ENCODE measurements at regions not wholly inside any gene's neighbourhood (a gene's known extent, or its start where the extent isn't known, plus 50 kb on each side); places are given as distances from the start of the nearest gene placed in this dataset.

DNA sequence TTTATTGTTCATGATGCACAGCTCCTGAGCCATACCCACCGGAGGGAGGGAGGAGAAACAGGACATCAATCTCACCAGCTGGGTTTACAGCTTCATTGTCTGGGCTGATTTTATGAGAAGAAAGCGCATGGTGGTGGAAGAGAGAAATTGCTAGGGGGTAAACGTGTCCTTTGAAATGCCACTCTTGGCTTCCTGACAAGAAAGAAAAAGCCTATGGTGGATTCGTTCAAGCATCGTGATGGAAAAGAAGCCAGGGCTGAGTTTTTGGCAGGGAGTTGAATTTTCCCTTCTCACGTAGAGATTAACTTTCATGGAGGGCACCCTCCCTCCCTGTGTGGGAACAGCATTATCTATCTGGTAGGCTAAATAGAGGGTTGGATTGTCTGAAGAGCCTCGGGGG lies 502.0 kb downstream of the SLC4A3 start:
- Histone ChIP-seq H3K36me3 (replicated peaks in 1 of 2) (no peaks in the 10 kb centered on the region), H3K9me3 (replicated peaks in 1 of 3) (no peaks in the 10 kb centered on the region), H3K27ac (no peak overlapping the region), H3K27me3 (no peaks in the 10 kb centered on the region), H3K4me3 (no peak overlapping the region), H3K4me1 (replicated peaks in 1 of 2) (no peaks in the 10 kb centered on the region)
- TF ChIP-seq, protein P1, sequence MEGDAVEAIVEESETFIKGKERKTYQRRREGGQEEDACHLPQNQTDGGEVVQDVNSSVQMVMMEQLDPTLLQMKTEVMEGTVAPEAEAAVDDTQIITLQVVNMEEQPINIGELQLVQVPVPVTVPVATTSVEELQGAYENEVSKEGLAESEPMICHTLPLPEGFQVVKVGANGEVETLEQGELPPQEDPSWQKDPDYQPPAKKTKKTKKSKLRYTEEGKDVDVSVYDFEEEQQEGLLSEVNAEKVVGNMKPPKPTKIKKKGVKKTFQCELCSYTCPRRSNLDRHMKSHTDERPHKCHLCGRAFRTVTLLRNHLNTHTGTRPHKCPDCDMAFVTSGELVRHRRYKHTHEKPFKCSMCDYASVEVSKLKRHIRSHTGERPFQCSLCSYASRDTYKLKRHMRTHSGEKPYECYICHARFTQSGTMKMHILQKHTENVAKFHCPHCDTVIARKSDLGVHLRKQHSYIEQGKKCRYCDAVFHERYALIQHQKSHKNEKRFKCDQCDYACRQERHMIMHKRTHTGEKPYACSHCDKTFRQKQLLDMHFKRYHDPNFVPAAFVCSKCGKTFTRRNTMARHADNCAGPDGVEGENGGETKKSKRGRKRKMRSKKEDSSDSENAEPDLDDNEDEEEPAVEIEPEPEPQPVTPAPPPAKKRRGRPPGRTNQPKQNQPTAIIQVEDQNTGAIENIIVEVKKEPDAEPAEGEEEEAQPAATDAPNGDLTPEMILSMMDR (IDR thresholded peaks at IDR 0.05) = no peak
- no peak for TF ChIP-seq POLR2A (IDR thresholded peaks at IDR 0.05)
- no peak for DNase-seq
- WGBS, 4 donors = 66 to 72% (median 71%) methylated on average over 7 of the region's 7 CpGs
- intact Hi-C loops (cut with DNase I) = no loop called here

DNA sequence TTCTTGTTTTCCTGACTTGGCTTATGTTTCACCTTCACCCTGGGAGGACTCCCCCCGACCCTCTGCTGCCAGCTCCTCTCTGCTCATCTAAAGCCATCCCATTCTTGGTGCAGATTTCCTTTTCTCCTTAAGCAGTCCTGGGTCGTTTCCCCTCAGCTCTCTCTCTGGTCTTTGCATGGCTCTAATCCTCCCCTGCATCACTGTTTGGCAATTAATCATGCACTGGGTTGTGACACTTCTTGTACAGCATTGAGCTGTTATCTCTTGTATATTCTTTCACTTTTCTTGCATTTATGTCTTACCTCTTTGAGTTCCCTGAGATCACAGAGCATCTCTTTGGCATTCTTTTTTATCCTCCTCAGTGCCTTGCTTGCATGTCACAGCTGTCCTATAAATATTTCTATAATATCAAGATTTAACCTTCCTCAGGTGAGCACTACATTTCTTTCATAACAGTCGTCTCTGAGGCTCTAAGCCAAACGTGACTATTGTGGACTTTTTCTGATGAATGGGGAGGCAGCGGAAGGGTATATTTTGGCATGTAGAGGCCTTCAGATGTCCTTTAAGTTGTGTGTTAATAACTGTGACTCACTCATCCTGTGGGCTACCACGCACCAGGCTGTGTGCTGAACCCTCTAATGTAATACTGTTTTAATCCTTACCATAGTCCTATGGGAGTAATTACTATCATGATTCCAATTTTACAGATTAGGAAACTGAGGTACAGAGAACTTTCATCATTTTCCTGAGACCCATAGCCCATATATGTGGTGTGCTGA lies 507.5 kb downstream of the SLC4A3 start:
- 59 to 74% (median 69%) methylated on average over 6 of the region's 6 CpGs for WGBS, 4 donors
- intact Hi-C loops (cut with DNase I) = no loop called here
- DNase-seq = no peak
- no peaks in the 10 kb centered on the region for H3K36me3 ChIP-seq (replicated peaks in 1 of 2)
- no peak overlapping the region for H3K4me3 ChIP-seq
- H3K9me3 ChIP-seq (replicated peaks in 1 of 3) = no peaks in the 10 kb centered on the region
- H3K27ac ChIP-seq = no peak overlapping the region
- H3K27me3 ChIP-seq = no peaks in the 10 kb centered on the region
- TF ChIP-seq, protein P1 (IDR thresholded peaks at IDR 0.05) = no peak
- TF ChIP-seq POLR2A (IDR thresholded peaks at IDR 0.05) = no peak
- H3K4me1 ChIP-seq (replicated peaks in 1 of 2) = no peaks in the 10 kb centered on the region

DNA sequence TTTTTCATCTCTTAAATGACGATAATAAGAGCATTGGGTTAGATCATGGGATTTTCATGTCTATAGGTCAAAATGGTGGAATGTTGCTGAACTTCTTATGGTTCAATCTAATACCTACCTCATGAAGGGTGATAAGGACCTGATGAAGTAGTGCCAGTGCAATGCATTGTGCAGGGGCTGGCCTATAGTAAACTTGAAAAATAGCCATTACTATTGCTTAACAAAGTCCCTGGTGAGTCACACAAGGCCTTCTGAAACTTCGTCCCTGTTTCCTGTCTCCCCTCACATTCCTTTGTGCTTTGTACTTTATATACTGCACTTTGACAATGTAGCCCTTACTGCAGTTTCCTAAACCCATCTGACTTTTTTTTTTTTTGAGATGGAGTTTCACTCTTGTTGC lies 515.9 kb downstream of the SLC4A3 start:
- no peak overlapping the region for H3K27ac ChIP-seq
- no peaks in the 10 kb centered on the region for H3K27me3 ChIP-seq
- intact Hi-C loops (cut with DNase I) = no loop called here
- WGBS, 4 donors = 48 to 55% (median 53%) methylated on average over 2 of the region's 2 CpGs
- H3K9me3 ChIP-seq (replicated peaks in 1 of 3) = no peaks in the 10 kb centered on the region
- no peak for DNase-seq
- TF ChIP-seq, protein P1 (IDR thresholded peaks at IDR 0.05) = no peak
- TF ChIP-seq POLR2A (IDR thresholded peaks at IDR 0.05) = no peak
- no peak overlapping the region for H3K4me3 ChIP-seq
- no peaks in the 10 kb centered on the region for H3K36me3 ChIP-seq (replicated peaks in 1 of 2)
- no peaks in the 10 kb centered on the region for H3K4me1 ChIP-seq (replicated peaks in 1 of 2)

DNA sequence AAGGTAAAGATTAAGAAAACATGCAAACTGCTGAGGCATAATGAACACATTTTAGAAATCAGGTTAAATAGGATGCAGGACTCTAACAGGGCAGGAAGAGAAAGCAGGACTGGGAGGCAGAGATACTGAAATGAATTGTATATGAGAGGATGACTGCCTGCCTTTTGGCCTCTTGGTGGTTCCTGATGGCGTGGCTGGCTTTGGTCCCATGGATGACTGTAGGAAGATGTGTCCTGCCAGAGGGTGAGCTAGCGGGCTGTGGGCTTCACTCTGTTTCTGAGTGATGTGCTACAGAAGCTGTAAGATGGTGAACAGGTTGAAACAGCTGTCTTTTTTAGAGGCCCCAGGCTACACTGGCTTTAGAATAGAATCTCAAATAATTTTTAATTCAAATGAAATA lies 517.0 kb downstream of the SLC4A3 start:
- no peak overlapping the region for H3K4me3 ChIP-seq
- no peaks in the 10 kb centered on the region for H3K4me1 ChIP-seq (replicated peaks in 1 of 2)
- TF ChIP-seq, protein P1 (IDR thresholded peaks at IDR 0.05) = no peak
- TF ChIP-seq POLR2A (IDR thresholded peaks at IDR 0.05) = no peak
- intact Hi-C loops (cut with DNase I) = no loop called here
- no peaks in the 10 kb centered on the region for H3K36me3 ChIP-seq (replicated peaks in 1 of 2)
- no peak for DNase-seq
- H3K9me3 ChIP-seq (replicated peaks in 1 of 3) = no peaks in the 10 kb centered on the region
- H3K27me3 ChIP-seq = no peaks in the 10 kb centered on the region
- no peak overlapping the region for H3K27ac ChIP-seq
- WGBS, 4 donors = 87 to 97% (median 95%) methylated on average over 2 of the region's 2 CpGs
